ENCODE measurements at regions not wholly inside any gene's neighbourhood (a gene's known extent, or its start where the extent isn't known, plus 50 kb on each side); places are given as distances from the start of the nearest gene placed in this dataset.

DNA sequence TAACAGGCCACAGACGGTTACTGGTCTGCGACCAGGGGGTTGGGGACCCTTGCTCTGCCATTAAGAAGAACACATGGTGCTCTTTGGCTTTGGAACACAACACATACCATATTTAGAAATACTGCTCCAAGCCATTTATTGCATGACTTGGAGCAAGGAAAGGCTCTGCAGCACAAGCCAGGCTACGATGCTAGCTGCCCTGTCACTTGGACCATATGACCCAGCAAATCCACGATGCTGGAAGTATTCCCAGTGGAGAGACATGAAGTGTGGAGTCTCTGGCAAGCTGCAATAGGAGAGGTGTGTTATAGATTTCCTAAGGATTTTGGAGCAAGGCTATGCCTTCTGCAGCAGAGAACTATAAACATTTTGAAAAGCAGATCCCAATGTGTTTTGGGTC lies 171.2 kb downstream of the HAUS1 start:
- Histone ChIP-seq H3K4me1 (ENCODE audit: control insufficient read depth, insufficient read depth, low read length) (no peaks in the 10 kb centered on the region), H3K4me3 (ENCODE audit: low read depth in 2 of 2, low read length in 2 of 2) (no peak overlapping the region), H3K27ac (ENCODE audit: low read length) (no peak overlapping the region), H3K27me3 (ENCODE audit: control insufficient read depth, insufficient read depth, low read length) (no peaks in the 10 kb centered on the region), H3K36me3 (ENCODE audit: control insufficient read depth, insufficient read depth, low read length) (no peaks in the 10 kb centered on the region), H3K9me3 (ENCODE audit: control insufficient read depth, insufficient read depth, low read depth, low read length) (no peaks in the 10 kb centered on the region)
- intact Hi-C loops (cut with micrococcal nuclease; ENCODE audit: unreplicated experiment) (no loop called here), in situ Hi-C loops (cut with HindIII; ENCODE audit: low pct_unique_long_range_greater_than_20kb, low sequenced_read_pairs) (no loop called here)
- DNase-seq (ENCODE audit: low read depth, low spot score) (no peak), ATAC-seq (no peak)
- BruUV-seq (replicated peaks) = no TSS peak
- TF ChIP-seq TCF7L2 (IDR thresholded peaks at IDR 0.05; ENCODE audit: low read depth, low read length) (no peak), CTCF (IDR thresholded peaks at IDR 0.05) (no peak)
- TF ChIP-seq, protein P1, sequence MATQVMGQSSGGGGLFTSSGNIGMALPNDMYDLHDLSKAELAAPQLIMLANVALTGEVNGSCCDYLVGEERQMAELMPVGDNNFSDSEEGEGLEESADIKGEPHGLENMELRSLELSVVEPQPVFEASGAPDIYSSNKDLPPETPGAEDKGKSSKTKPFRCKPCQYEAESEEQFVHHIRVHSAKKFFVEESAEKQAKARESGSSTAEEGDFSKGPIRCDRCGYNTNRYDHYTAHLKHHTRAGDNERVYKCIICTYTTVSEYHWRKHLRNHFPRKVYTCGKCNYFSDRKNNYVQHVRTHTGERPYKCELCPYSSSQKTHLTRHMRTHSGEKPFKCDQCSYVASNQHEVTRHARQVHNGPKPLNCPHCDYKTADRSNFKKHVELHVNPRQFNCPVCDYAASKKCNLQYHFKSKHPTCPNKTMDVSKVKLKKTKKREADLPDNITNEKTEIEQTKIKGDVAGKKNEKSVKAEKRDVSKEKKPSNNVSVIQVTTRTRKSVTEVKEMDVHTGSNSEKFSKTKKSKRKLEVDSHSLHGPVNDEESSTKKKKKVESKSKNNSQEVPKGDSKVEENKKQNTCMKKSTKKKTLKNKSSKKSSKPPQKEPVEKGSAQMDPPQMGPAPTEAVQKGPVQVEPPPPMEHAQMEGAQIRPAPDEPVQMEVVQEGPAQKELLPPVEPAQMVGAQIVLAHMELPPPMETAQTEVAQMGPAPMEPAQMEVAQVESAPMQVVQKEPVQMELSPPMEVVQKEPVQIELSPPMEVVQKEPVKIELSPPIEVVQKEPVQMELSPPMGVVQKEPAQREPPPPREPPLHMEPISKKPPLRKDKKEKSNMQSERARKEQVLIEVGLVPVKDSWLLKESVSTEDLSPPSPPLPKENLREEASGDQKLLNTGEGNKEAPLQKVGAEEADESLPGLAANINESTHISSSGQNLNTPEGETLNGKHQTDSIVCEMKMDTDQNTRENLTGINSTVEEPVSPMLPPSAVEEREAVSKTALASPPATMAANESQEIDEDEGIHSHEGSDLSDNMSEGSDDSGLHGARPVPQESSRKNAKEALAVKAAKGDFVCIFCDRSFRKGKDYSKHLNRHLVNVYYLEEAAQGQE (IDR thresholded peaks at IDR 0.05; ENCODE audit: insufficient read depth in 1 of 2, low read depth in 2 of 2, low read length in 1 of 2) = no peak
- ChIA-PET CTCF (no interaction called here), POLR2A (no interaction called here)

- BruUV-seq (replicated peaks) = no TSS peak
- intact Hi-C loops (cut with micrococcal nuclease; ENCODE audit: unreplicated experiment) = no loop called here
- Histone ChIP-seq H3K4me3 (ENCODE audit: low read depth in 2 of 2, low read length in 2 of 2) (no peak overlapping the region), H3K27me3 (ENCODE audit: control insufficient read depth, insufficient read depth, low read length) (no peaks in the 10 kb centered on the region), H3K27ac (ENCODE audit: low read length) (no peak overlapping the region), H3K36me3 (ENCODE audit: control insufficient read depth, insufficient read depth, low read length) (no peaks in the 10 kb centered on the region), H3K4me1 (ENCODE audit: control insufficient read depth, insufficient read depth, low read length) (no peaks in the 10 kb centered on the region), H3K9me3 (ENCODE audit: control insufficient read depth, insufficient read depth, low read depth, low read length) (no peaks in the 10 kb centered on the region)
- CTCF ChIA-PET = no interaction called here
- DNase-seq (ENCODE audit: low read depth, low spot score) (no peak), ATAC-seq (no peak)
- POLR2A ChIA-PET = no interaction called here
- TF ChIP-seq TCF7L2 (IDR thresholded peaks at IDR 0.05; ENCODE audit: low read depth, low read length) = no peak
- TF ChIP-seq, protein P1 (IDR thresholded peaks at IDR 0.05; ENCODE audit: insufficient read depth in 1 of 2, low read depth in 2 of 2, low read length in 1 of 2) = no peak
- in situ Hi-C loops (cut with HindIII; ENCODE audit: low pct_unique_long_range_greater_than_20kb, low sequenced_read_pairs) = no loop called here
Observed at GRCh38 chr18:46276748-46277147, 172.6 kb downstream of the HAUS1 start.

All from Panc1 (cell line).